ENCODE measurements at regions not wholly inside any gene's neighbourhood (a gene's known extent, or its start where the extent isn't known, plus 50 kb on each side); places are given as distances from the start of the nearest gene placed in this dataset.

GRCh38 chr12:88416155-88416554 is 164.1 kb downstream of the KITLG start:
- no peak overlapping the region for H3K4me3 ChIP-seq (ENCODE audit: low read length)
- DNase-seq: no peak
- WGBS (ENCODE audit: insufficient coverage, low lambda C conversion rate): 100% methylated on average over 2 of the region's 2 CpGs
- H3K4me1 ChIP-seq (ENCODE audit: control insufficient read depth, insufficient read depth, low read length): no peaks in the 10 kb centered on the region
- no peaks in the 10 kb centered on the region for H3K36me3 ChIP-seq (ENCODE audit: control insufficient read depth, insufficient read depth, low read length)
- H3K27ac ChIP-seq (ENCODE audit: low read length): no peak overlapping the region
- no peaks in the 10 kb centered on the region for H3K9me3 ChIP-seq (ENCODE audit: control insufficient read depth, low read depth, low read length)
- H3K27me3 ChIP-seq (ENCODE audit: control insufficient read depth, insufficient read depth, low read length): no peaks in the 10 kb centered on the region

GRCh38 chr12:88416786-88417185 is 163.5 kb downstream of the KITLG start:
- no peak overlapping the region for H3K4me3 ChIP-seq (ENCODE audit: low read length)
- DNase-seq: no peak
- no peaks in the 10 kb centered on the region for H3K4me1 ChIP-seq (ENCODE audit: control insufficient read depth, insufficient read depth, low read length)
- no peaks in the 10 kb centered on the region for H3K36me3 ChIP-seq (ENCODE audit: control insufficient read depth, insufficient read depth, low read length)
- no peaks in the 10 kb centered on the region for H3K27me3 ChIP-seq (ENCODE audit: control insufficient read depth, insufficient read depth, low read length)
- no CpG with 5 or more reads among the region's 2 CpGs for WGBS (ENCODE audit: insufficient coverage, low lambda C conversion rate)
- H3K9me3 ChIP-seq (ENCODE audit: control insufficient read depth, low read depth, low read length): no peaks in the 10 kb centered on the region
- no peak overlapping the region for H3K27ac ChIP-seq (ENCODE audit: low read length)

GRCh38 chr12:88417531-88417930 is 162.7 kb downstream of the KITLG start:
- WGBS (ENCODE audit: insufficient coverage, low lambda C conversion rate): 63% methylated on average over 3 of the region's 5 CpGs
- Histone ChIP-seq H3K4me1 (ENCODE audit: control insufficient read depth, insufficient read depth, low read length) (no peaks in the 10 kb centered on the region), H3K4me3 (ENCODE audit: low read length) (no peak overlapping the region), H3K9me3 (ENCODE audit: control insufficient read depth, low read depth, low read length) (no peaks in the 10 kb centered on the region), H3K36me3 (ENCODE audit: control insufficient read depth, insufficient read depth, low read length) (no peaks in the 10 kb centered on the region), H3K27me3 (ENCODE audit: control insufficient read depth, insufficient read depth, low read length) (no peaks in the 10 kb centered on the region), H3K27ac (ENCODE audit: low read length) (no peak overlapping the region)
- no peak for DNase-seq

GRCh38 chr12:88418856-88419497 is 161.3 kb downstream of the KITLG start:
- Histone ChIP-seq H3K4me1 (ENCODE audit: control insufficient read depth, insufficient read depth, low read length) (no peaks in the 10 kb centered on the region), H3K9me3 (ENCODE audit: control insufficient read depth, low read depth, low read length) (no peaks in the 10 kb centered on the region), H3K4me3 (ENCODE audit: low read length) (no peak overlapping the region), H3K27me3 (ENCODE audit: control insufficient read depth, insufficient read depth, low read length) (no peaks in the 10 kb centered on the region), H3K27ac (ENCODE audit: low read length) (no peak overlapping the region), H3K36me3 (ENCODE audit: control insufficient read depth, insufficient read depth, low read length) (no peaks in the 10 kb centered on the region)
- DNase-seq: no peak
- WGBS (ENCODE audit: insufficient coverage, low lambda C conversion rate): 94% methylated on average over 3 of the region's 8 CpGs

GRCh38 chr12:88419794-88420193 is 160.5 kb downstream of the KITLG start:
- Histone ChIP-seq H3K36me3 (ENCODE audit: control insufficient read depth, insufficient read depth, low read length) (no peaks in the 10 kb centered on the region), H3K4me3 (ENCODE audit: low read length) (no peak overlapping the region), H3K27me3 (ENCODE audit: control insufficient read depth, insufficient read depth, low read length) (no peaks in the 10 kb centered on the region), H3K4me1 (ENCODE audit: control insufficient read depth, insufficient read depth, low read length) (no peaks in the 10 kb centered on the region), H3K9me3 (ENCODE audit: control insufficient read depth, low read depth, low read length) (no peaks in the 10 kb centered on the region), H3K27ac (ENCODE audit: low read length) (no peak overlapping the region)
- no peak for DNase-seq
- WGBS (ENCODE audit: insufficient coverage, low lambda C conversion rate): no CpG with 5 or more reads among the region's 1 CpG

GRCh38 chr12:88420457-88420856 is 159.8 kb downstream of the KITLG start:
- Histone ChIP-seq H3K4me1 (ENCODE audit: control insufficient read depth, insufficient read depth, low read length) (no peaks in the 10 kb centered on the region), H3K27ac (ENCODE audit: low read length) (no peak overlapping the region), H3K9me3 (ENCODE audit: control insufficient read depth, low read depth, low read length) (no peaks in the 10 kb centered on the region), H3K4me3 (ENCODE audit: low read length) (no peak overlapping the region), H3K36me3 (ENCODE audit: control insufficient read depth, insufficient read depth, low read length) (no peaks in the 10 kb centered on the region), H3K27me3 (ENCODE audit: control insufficient read depth, insufficient read depth, low read length) (no peaks in the 10 kb centered on the region)
- DNase-seq: no peak

- H3K9me3 ChIP-seq (ENCODE audit: control insufficient read depth, low read depth, low read length): no peaks in the 10 kb centered on the region
- H3K36me3 ChIP-seq (ENCODE audit: control insufficient read depth, insufficient read depth, low read length): no peaks in the 10 kb centered on the region
- no peaks in the 10 kb centered on the region for H3K4me1 ChIP-seq (ENCODE audit: control insufficient read depth, insufficient read depth, low read length)
- H3K27ac ChIP-seq (ENCODE audit: low read length): no peak overlapping the region
- H3K4me3 ChIP-seq (ENCODE audit: low read length): no peak overlapping the region
- no peak for DNase-seq
- no peaks in the 10 kb centered on the region for H3K27me3 ChIP-seq (ENCODE audit: control insufficient read depth, insufficient read depth, low read length)
- WGBS (ENCODE audit: insufficient coverage, low lambda C conversion rate): no CpG with 5 or more reads among the region's 5 CpGs
Observed at GRCh38 chr12:88424791-88425730, 155.2 kb downstream of the KITLG start.

- no peak overlapping the region for H3K4me3 ChIP-seq (ENCODE audit: low read length)
- no peaks in the 10 kb centered on the region for H3K9me3 ChIP-seq (ENCODE audit: control insufficient read depth, low read depth, low read length)
- no peak for DNase-seq
- H3K27ac ChIP-seq (ENCODE audit: low read length): no peak overlapping the region
- H3K36me3 ChIP-seq (ENCODE audit: control insufficient read depth, insufficient read depth, low read length): no peaks in the 10 kb centered on the region
- H3K4me1 ChIP-seq (ENCODE audit: control insufficient read depth, insufficient read depth, low read length): no peaks in the 10 kb centered on the region
- 100% methylated on average over 1 of the region's 1 CpG for WGBS (ENCODE audit: insufficient coverage, low lambda C conversion rate)
- H3K27me3 ChIP-seq (ENCODE audit: control insufficient read depth, insufficient read depth, low read length): no peaks in the 10 kb centered on the region
Observed at GRCh38 chr12:88428350-88428749, 151.9 kb downstream of the KITLG start.

GRCh38 chr12:88431246-88431645 is 149.0 kb downstream of the KITLG start:
- Histone ChIP-seq H3K27ac (ENCODE audit: low read length) (no peak overlapping the region), H3K27me3 (ENCODE audit: control insufficient read depth, insufficient read depth, low read length) (no peaks in the 10 kb centered on the region), H3K9me3 (ENCODE audit: control insufficient read depth, low read depth, low read length) (no peaks in the 10 kb centered on the region), H3K4me3 (ENCODE audit: low read length) (no peak overlapping the region), H3K36me3 (ENCODE audit: control insufficient read depth, insufficient read depth, low read length) (no peaks in the 10 kb centered on the region), H3K4me1 (ENCODE audit: control insufficient read depth, insufficient read depth, low read length) (peaks cover 7% of the 10 kb centered on the region)
- no CpG with 5 or more reads among the region's 4 CpGs for WGBS (ENCODE audit: insufficient coverage, low lambda C conversion rate)
- DNase-seq: peak in 1 of 2 donors; percentile 44

- Histone ChIP-seq H3K36me3 (ENCODE audit: control insufficient read depth, insufficient read depth, low read length) (no peaks in the 10 kb centered on the region), H3K27me3 (ENCODE audit: control insufficient read depth, insufficient read depth, low read length) (no peaks in the 10 kb centered on the region), H3K9me3 (ENCODE audit: control insufficient read depth, low read depth, low read length) (no peaks in the 10 kb centered on the region), H3K4me1 (ENCODE audit: control insufficient read depth, insufficient read depth, low read length) (peaks cover 7% of the 10 kb centered on the region), H3K4me3 (ENCODE audit: low read length) (no peak overlapping the region), H3K27ac (ENCODE audit: low read length) (no peak overlapping the region)
- WGBS (ENCODE audit: insufficient coverage, low lambda C conversion rate): 77% methylated on average over 2 of the region's 9 CpGs
- no peak for DNase-seq
Observed at GRCh38 chr12:88432531-88433490, 147.5 kb downstream of the KITLG start.
